CD4-positive, alpha-beta T cell treated with Interferon alpha-2 for 1 hour (primary cell): ENCODE measurements at regions not wholly inside any gene's neighbourhood (a gene's known extent, or its start where the extent isn't known, plus 50 kb on each side); places are given as distances from the start of the nearest gene placed in this dataset.
"Not testable (repeated sequence)": the region's sequence is repeated elsewhere in the genome, so short reads cannot be mapped to it uniquely, and the experiment has no call there.

ENCODE experiments used
- DNase-seq, 2 donors: peaks; one replicate each; pipeline ENCODE4 v3.0.0-alpha.2; 2020 to 2022

GRCh38 chr16:60481591-60481990, 1554.6 kb downstream of the CDH8 start:
- DNase-seq, result no peak

- DNase-seq, result no peak
These were observed 1557.4 kb downstream of the CDH8 start for GRCh38 chr16:60478810-60479209.

DNA sequence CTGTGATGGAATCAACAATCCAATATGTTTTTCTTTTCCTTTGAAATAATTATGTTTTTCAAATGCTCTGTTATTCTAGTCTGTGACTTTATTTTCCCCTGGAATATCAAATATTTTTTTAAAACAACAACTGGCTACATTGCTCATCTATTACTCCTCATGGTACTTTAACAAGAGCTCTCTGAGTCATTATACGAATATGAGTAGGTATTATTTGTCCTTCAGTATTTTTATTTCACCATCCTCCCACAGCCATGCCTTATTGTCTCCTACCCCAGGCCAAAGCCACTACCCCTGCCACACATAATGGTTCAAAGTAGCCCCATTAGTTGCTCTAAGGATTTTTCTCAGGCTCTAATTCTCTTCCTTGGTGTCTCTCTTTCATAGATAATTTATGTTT, 1572.3 kb downstream of the CDH8 start:
- DNase-seq, result no peak

DNA sequence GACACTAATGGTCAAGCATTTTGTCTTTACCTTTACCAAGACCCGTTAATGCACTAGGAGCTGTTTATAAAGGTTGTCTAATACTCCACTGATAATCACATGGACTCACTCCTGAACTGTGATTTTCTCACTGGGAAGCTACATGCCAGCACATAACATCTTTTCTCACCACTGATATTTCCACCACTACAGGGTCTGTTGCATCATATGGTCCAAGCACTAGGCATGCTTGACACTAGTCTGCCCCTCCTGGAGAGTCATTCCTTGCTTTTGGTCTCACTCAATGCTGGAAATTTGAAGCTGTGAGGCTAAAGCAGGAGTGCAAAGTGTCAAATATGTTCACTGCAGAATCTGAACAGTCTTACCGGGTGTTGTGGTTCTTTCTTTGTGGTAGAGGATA, 1576.8 kb downstream of the CDH8 start:
- DNase-seq, result no peak

DNA sequence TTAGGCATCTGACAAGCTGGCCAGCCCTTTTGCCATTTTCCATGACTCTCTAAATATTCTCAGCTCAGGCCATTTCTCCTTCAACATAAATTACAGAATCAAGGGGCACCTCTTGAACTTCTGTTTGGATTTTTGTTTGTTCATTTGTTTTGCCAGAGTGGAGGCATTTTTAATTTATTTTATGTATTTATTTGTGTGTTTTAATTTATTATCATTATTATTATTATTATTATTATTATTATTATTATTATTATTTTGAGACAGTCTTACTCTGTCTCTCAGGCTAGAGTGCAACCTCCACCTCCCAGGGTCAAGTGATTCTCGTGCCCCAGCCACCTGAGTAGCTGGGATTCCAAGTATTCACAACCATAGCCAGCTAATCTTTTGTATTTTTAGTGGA, 1578.0 kb downstream of the CDH8 start:
- no peak for DNase-seq

DNA sequence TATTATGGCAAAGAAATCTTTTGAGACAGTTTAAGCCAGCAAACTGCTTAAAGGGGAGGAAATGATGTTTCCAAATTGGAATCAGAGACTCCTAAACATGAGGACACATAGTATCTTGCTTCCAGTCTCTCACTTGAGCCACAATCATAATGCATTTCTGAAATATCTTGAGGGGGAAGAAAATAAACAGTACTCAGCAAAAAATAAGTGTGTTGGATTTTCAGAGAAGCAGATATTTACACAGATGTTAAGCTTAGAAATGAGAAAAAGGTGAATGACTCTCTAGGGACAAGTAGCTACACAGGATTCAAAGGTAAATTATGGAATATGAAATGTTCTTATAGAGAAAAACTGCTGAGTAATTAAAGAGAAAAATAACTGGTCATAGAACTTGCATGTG, 1583.6 kb downstream of the CDH8 start:
- no peak for DNase-seq

DNA sequence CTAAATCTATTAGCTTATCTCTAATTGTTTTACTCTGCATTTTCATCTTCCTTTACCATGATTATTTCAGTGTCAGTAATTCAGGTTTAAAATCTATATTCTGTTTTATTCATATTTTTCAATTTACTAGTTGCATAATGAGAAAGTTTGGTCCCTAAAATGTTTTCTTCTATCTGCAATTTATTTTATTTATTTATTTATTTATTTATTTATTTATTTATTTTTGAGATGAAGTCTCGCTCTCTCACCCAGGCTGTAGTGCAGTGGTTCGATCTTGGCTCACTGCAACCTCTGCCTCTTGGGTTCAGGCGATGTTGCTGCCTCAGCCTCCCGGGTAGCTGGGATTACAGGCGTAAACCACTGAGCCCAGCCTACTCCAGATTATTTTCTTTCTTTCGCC, 1597.3 kb downstream of the CDH8 start:
- DNase-seq, result no peak

DNA sequence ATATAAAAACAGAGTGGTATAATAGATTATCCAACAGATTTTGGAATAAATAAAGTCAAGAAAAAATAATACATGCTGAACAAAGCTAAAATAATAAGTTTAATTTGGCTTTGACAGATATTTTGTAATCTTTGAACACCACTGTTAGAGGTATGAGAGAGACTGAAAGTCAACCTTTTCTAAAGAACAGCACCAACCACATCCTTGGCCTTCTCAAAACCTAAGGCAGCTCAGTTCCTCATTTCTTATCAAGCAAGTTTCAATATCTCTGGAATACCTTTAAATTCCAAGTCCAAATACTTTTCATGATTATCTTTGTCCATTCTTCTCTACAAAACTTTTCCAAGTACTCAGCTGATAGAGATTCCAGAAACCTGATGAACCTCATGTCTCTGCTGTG, 1603.8 kb downstream of the CDH8 start:
- no peak for DNase-seq

- DNase-seq, result no peak
These were observed 1616.4 kb downstream of the CDH8 start for GRCh38 chr16:60419859-60420258.

DNA sequence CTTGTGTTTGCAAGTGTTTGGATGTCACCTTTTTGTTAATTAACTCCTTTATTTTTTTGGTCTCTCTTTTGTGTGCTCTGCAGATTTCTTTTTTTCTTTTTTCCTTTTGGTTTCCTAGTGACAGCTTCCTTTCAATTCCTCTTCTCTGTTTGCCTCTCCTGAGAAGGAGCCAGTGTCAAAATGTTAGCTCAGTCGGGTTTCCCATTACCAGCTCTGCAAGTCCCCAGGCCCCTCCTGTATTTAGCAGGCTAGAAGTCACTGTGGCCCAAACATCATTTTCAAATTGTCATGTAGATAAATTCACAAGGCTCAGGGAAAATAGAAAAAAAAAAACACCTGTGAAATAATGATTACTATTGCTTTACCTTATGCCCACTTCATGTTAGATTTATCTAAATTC, 1621.6 kb downstream of the CDH8 start:
- DNase-seq, result no peak

DNA sequence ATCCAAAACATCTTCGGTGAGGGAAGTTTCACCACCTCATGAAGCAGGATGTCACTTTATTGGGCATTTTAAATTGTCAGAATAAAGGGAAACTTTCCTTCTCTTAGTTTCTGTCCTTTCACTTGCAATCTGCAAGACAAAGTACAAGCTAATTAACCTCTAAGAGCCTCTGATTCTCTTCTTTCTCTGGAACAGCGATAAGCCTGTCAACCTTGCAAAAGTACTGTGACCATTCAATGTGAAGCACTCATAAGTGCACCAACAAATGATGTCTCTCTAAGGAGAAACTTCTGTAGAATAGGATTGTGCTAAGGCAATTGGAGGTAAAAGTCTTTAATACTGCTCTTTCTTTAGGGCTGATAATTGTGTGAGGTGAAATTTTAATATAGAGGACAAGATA, 1622.3 kb downstream of the CDH8 start:
- DNase-seq, result no peak

GRCh38 chr16:60407606-60408005, 1628.6 kb downstream of the CDH8 start:
- no peak for DNase-seq

DNA sequence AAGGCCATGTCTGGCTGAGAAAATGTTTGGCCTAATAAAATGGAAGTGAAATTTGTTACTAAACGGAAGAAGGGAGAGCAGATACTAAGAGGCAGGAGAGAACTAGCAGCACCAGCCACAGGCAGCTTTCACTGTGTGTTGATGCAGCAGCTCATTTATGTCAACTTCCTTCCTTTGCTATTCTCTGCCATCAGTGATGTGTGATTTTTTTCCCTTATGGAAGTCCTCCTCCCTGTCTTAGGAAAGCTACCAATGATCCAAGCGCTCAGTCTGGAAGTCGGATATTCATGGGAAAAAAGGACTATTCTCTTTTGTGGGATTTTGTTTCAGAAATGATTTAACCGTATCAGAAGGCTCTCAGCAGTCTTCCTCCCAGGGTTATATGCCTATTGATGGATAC, 1629.2 kb downstream of the CDH8 start:
- no peak for DNase-seq

DNA sequence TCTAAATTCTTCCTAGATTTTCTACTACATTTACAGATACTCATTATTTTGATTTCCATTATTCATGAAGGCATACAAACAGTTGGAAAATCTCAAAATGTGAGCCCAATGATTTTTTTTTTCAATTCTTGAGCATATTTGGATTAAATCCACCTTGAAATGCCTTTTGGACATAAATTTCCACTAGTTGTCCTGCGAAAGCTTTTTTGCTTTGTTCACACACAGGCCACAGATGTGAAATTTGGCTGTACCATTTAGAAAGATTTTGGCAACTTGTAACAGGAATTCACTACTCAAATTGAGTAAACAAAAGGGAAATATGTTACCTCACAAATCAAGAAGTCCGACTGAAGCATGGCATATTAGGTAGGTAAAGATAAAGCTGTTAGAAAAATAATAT, 1631.0 kb downstream of the CDH8 start:
- no peak for DNase-seq

- no peak for DNase-seq
These were observed 1631.8 kb downstream of the CDH8 start for GRCh38 chr16:60404401-60404800.

GRCh38 chr16:60402941-60403340, 1633.3 kb downstream of the CDH8 start:
- not testable (repeated sequence) for DNase-seq

DNA sequence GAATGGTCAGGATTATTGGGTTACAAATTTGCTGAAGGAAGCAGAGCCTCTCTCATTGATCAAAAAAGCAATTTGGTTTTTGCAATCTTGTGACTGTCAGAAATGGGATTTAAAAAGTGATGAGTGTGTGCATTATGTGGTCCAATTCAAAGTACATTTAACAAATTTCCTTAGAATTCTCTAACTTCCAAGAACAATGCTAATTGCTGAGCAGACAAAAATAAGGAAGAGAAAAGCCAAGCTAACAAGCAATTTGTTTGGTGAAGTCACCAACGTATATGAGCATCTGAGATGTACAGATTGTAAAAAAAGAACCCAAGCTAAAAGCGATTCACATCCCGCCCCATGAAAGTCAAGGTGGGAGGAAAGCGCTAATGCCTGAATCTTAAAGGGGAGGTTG, 1643.9 kb downstream of the CDH8 start:
- no peak for DNase-seq

- no peak for DNase-seq
These were observed 1637.5 kb upstream of the GOT2 start for GRCh38 chr16:60371591-60371990.

GRCh38 chr16:60367739-60368138, 1633.6 kb upstream of the GOT2 start:
- no peak for DNase-seq

DNA sequence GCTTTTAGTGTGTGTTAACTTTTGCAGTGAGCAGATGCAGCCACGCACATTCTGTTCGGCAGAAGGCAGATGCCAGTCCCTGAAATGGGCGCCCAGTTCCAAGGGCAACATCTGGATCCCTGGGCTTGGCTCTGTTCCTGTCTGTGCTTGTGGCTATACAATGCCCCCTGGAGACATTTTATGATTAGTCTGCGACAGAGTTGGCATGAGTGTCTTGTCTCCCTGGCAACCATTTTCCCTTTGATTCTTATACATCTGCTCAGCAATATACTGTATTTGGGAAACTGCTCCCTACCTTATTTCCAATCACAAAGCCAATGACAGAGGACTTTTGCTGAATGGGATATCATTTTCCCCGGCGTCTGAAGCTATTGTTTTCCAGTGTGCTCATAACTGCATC, 1629.5 kb upstream of the GOT2 start:
- no peak for DNase-seq

- not testable (repeated sequence) for DNase-seq
These were observed 1625.8 kb upstream of the GOT2 start for GRCh38 chr16:60359866-60360265.

- DNase-seq, result not testable (repeated sequence)
These were observed 1625.3 kb upstream of the GOT2 start for GRCh38 chr16:60359412-60359811.

- not testable (repeated sequence) for DNase-seq
These were observed 1623.9 kb upstream of the GOT2 start for GRCh38 chr16:60357876-60358522.

DNA sequence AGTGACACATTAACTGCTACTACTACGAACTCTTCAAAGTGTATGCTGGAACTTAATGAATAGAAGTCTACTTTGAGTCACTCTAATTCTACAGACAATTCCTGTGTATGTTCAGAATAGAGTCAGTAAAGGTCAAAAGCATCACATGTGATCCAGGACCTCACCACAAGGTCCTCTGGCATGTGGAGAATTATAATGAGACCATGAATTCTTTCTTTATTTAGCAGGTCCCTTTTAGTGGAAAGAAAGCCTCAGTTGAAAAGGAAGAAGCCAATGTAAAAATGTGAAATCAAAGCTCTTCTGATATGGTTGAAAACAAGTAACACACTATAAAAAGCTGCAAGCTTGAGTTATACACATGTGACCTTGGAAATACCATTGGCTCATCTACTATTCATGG, 1612.1 kb upstream of the GOT2 start:
- DNase-seq, result no peak

DNA sequence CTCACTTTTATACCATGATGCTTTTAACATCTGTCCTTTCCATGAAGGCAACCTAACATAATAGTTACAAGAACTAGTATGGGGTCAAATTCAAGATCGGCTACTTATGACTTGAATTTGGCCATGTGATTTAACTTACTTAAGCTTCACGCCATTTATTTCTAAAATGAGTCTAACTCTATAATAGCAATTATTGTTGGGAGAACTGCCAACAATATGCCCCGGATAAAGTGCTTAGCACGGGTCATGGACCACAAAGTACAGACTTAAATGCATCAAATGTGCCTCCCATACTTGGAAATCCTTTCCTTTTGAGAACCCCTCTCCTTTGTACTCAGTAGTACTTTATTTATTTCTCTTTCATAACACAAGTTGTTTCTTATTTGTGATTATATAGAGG, 1603.6 kb upstream of the GOT2 start:
- no peak for DNase-seq

DNA sequence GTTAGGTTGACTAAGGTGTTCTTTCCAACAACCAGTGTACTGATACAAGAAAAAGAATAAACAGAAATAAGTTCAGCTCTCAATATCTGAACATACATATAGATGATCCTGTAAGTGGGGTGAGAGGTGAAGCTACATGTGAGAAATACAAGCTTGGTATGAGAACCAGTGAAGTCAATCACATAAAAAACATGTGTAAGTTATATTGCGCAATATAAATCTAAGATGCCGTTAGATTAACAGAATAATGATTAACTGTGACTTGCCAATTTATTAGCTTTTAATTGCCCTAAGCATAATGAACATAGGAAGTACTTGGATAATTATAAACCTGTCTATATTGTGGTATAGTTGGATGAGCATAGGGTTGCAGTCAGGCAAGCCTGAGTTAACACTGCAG, 1597.1 kb upstream of the GOT2 start:
- DNase-seq, result no peak
